IPS-20b (cell line): ENCODE measurements at regions not wholly inside any gene's neighbourhood (a gene's known extent, or its start where the extent isn't known, plus 50 kb on each side); places are given as distances from the start of the nearest gene placed in this dataset.
"Not testable (repeated sequence)": the region's sequence is repeated elsewhere in the genome, so short reads cannot be mapped to it uniquely, and the experiment has no call there.

ENCODE experiments used
- H3K27ac ChIP-seq: one replicate; pipeline ENCODE4 v1.5.1; 2013; ENCODE audit warnings: low read length
- H3K27me3 ChIP-seq: 2 replicates; pipeline ENCODE4 v1.6.1; 2013; ENCODE audit warnings: mild to moderate bottlenecking, low read length, inconsistent platforms; ENCODE audit not compliant: insufficient read depth
- H3K36me3 ChIP-seq: 2 replicates; pipeline ENCODE4 v1.6.1; 2013; ENCODE audit warnings: low read depth, mild to moderate bottlenecking, inconsistent platforms, low read length, moderate library complexity; ENCODE audit not compliant: insufficient read depth
- H3K4me1 ChIP-seq: 2 replicates; pipeline ENCODE4 v1.6.1; 2013; ENCODE audit warnings: mild to moderate bottlenecking, control low read depth, inconsistent platforms, low read length, moderate library complexity; ENCODE audit not compliant: insufficient read depth
- H3K4me3 ChIP-seq: 2 replicates; pipeline ENCODE4 v1.5.1; 2013; ENCODE audit warnings: mild to moderate bottlenecking, low read length, inconsistent platforms
- H3K9ac ChIP-seq: 2 replicates; pipeline ENCODE4 v1.6.1; 2013; ENCODE audit warnings: low read depth, mild to moderate bottlenecking, inconsistent platforms, low read length, moderate library complexity
- H3K9me3 ChIP-seq: 2 replicates; pipeline ENCODE4 v1.6.1; 2013; ENCODE audit warnings: mild to moderate bottlenecking, low read depth, low read length, inconsistent platforms; ENCODE audit not compliant: insufficient read depth

GRCh38 chr5:152456815-152457443 lies 51.9 kb upstream of the NMUR2 start:
- Histone ChIP-seq H3K4me3 (no peak overlapping the region), H3K4me1 (no peaks in the 10 kb centered on the region), H3K27ac (no peak overlapping the region), H3K9me3 (no peaks in the 10 kb centered on the region), H3K36me3 (no peaks in the 10 kb centered on the region), H3K9ac (no peak overlapping the region), H3K27me3 (no peaks in the 10 kb centered on the region)

GRCh38 chr5:152462021-152462721 lies 57.1 kb upstream of the NMUR2 start:
- H3K36me3 ChIP-seq: no peaks in the 10 kb centered on the region
- no peaks in the 10 kb centered on the region for H3K4me1 ChIP-seq
- H3K4me3 ChIP-seq: no peak overlapping the region
- no peaks in the 10 kb centered on the region for H3K27me3 ChIP-seq
- no peak overlapping the region for H3K9ac ChIP-seq
- no peaks in the 10 kb centered on the region for H3K9me3 ChIP-seq
- H3K27ac ChIP-seq: no peak overlapping the region

GRCh38 chr5:152464048-152464447 lies 59.0 kb upstream of the NMUR2 start:
- no peaks in the 10 kb centered on the region for H3K36me3 ChIP-seq
- no peak overlapping the region for H3K9ac ChIP-seq
- no peaks in the 10 kb centered on the region for H3K9me3 ChIP-seq
- H3K4me1 ChIP-seq: no peaks in the 10 kb centered on the region
- H3K4me3 ChIP-seq: no peak overlapping the region
- H3K27ac ChIP-seq: no peak overlapping the region
- no peaks in the 10 kb centered on the region for H3K27me3 ChIP-seq

- Histone ChIP-seq H3K4me1 (no peaks in the 10 kb centered on the region), H3K9me3 (no peaks in the 10 kb centered on the region), H3K9ac (no peak overlapping the region), H3K36me3 (no peaks in the 10 kb centered on the region), H3K27me3 (no peaks in the 10 kb centered on the region), H3K4me3 (no peak overlapping the region), H3K27ac (no peak overlapping the region)
Measured at GRCh38 chr5:152465140-152465539, 60.1 kb upstream of the NMUR2 start.

GRCh38 chr5:152466085-152466745 lies 61.1 kb upstream of the NMUR2 start:
- no peaks in the 10 kb centered on the region for H3K9me3 ChIP-seq
- H3K4me1 ChIP-seq: no peaks in the 10 kb centered on the region
- H3K9ac ChIP-seq: no peak overlapping the region
- no peaks in the 10 kb centered on the region for H3K27me3 ChIP-seq
- no peak overlapping the region for H3K4me3 ChIP-seq
- H3K27ac ChIP-seq: no peak overlapping the region
- no peaks in the 10 kb centered on the region for H3K36me3 ChIP-seq

GRCh38 chr5:152470167-152470566 lies 65.1 kb upstream of the NMUR2 start:
- Histone ChIP-seq H3K27ac (no peak overlapping the region), H3K9me3 (no peaks in the 10 kb centered on the region), H3K4me1 (no peaks in the 10 kb centered on the region), H3K4me3 (no peak overlapping the region), H3K27me3 (no peaks in the 10 kb centered on the region), H3K36me3 (no peaks in the 10 kb centered on the region), H3K9ac (no peak overlapping the region)

- no peak overlapping the region for H3K27ac ChIP-seq
- no peak overlapping the region for H3K4me3 ChIP-seq
- H3K36me3 ChIP-seq: no peaks in the 10 kb centered on the region
- H3K4me1 ChIP-seq: no peaks in the 10 kb centered on the region; the same call in 1 of the 2 replicates
- no peak overlapping the region for H3K9ac ChIP-seq
- no peaks in the 10 kb centered on the region for H3K9me3 ChIP-seq
- H3K27me3 ChIP-seq: no peaks in the 10 kb centered on the region
Measured at GRCh38 chr5:152472083-152472482, 67.0 kb upstream of the NMUR2 start.

GRCh38 chr5:152474961-152475360 lies 69.9 kb upstream of the NMUR2 start:
- no peak overlapping the region for H3K4me3 ChIP-seq
- H3K4me1 ChIP-seq: no peaks in the 10 kb centered on the region; the same call in 1 of the 2 replicates
- H3K27ac ChIP-seq: no peak overlapping the region
- no peaks in the 10 kb centered on the region for H3K9me3 ChIP-seq
- no peaks in the 10 kb centered on the region for H3K36me3 ChIP-seq
- no peak overlapping the region for H3K9ac ChIP-seq
- no peaks in the 10 kb centered on the region for H3K27me3 ChIP-seq

- H3K36me3 ChIP-seq: no peaks in the 10 kb centered on the region
- peaks cover 4% of the 10 kb centered on the region; the same call in 1 of the 2 replicates for H3K9me3 ChIP-seq
- H3K4me1 ChIP-seq: no peaks in the 10 kb centered on the region; the same call in 1 of the 2 replicates
- no peak overlapping the region for H3K27ac ChIP-seq
- no peaks in the 10 kb centered on the region for H3K27me3 ChIP-seq
- no peak overlapping the region for H3K4me3 ChIP-seq
- no peak overlapping the region for H3K9ac ChIP-seq
Measured at GRCh38 chr5:152477536-152477935, 72.5 kb upstream of the NMUR2 start.

- H3K4me3 ChIP-seq, H3K27me3 ChIP-seq, H3K36me3 ChIP-seq, H3K27ac ChIP-seq, H3K9ac ChIP-seq, H3K9me3 ChIP-seq, H3K4me1 ChIP-seq: not testable (repeated sequence)
Measured at GRCh38 chr5:152479866-152480265, 74.8 kb upstream of the NMUR2 start.

GRCh38 chr5:152480677-152481076 lies 75.6 kb upstream of the NMUR2 start:
- H3K9me3 ChIP-seq, H3K27me3 ChIP-seq, H3K36me3 ChIP-seq, H3K9ac ChIP-seq, H3K4me3 ChIP-seq, H3K4me1 ChIP-seq, H3K27ac ChIP-seq: not testable (repeated sequence)

GRCh38 chr5:152487130-152487529 lies 82.1 kb upstream of the NMUR2 start:
- no peaks in the 10 kb centered on the region for H3K9me3 ChIP-seq
- no peak overlapping the region for H3K9ac ChIP-seq
- H3K36me3 ChIP-seq: no peaks in the 10 kb centered on the region
- H3K4me1 ChIP-seq: no peaks in the 10 kb centered on the region
- H3K27ac ChIP-seq: no peak overlapping the region
- no peak overlapping the region for H3K4me3 ChIP-seq
- H3K27me3 ChIP-seq: no peaks in the 10 kb centered on the region
